Testis (tissue), 2 donors: ENCODE measurements at regions not wholly inside any gene's neighbourhood (a gene's known extent, or its start where the extent isn't known, plus 50 kb on each side); places are given as distances from the start of the nearest gene placed in this dataset.

ENCODE experiments used
- POLR2A ChIP-seq: fragments of 450-650 bp; IDR thresholded peaks from one replicate; pipeline ENCODE4 v1.6.1; 2017; ENCODE audit warnings: antibody characterized with exemption, mild to moderate bottlenecking, moderate library complexity
- TF ChIP-seq, protein P1 (sequence below), 3 experiments: fragments of 450-650 bp in 2 of 3; fragments of 200-600 bp in 1 of 3; sonication (generic) in 1 of 3; IDR thresholded peaks; one replicate each; pipeline ENCODE4 v1.5.1; 2016 to 2019; ENCODE audit warnings: antibody characterized with exemption in 3 of 3, mild to moderate bottlenecking in 2 of 3, moderate library complexity in 1 of 3

DNA sequence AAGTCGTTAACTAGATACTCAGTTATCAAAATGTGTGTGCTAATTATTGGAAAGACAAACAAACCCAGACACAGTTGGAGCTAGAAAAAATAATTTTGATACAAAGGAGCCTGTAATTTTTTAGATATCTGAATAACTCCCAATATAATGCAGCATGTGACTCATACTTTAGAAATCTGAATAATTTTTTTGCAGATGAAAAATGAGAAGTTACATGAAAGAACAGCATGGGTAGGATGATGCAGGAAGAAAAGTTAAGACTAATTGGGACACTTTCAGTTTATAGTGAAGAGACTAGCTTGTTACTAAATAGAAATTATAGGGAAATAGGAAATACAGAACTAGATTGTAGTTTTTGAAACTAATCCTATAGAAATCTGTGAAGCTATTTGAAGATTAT lies 945.8 kb downstream of the CBLN2 start:
- TF ChIP-seq, protein P1, sequence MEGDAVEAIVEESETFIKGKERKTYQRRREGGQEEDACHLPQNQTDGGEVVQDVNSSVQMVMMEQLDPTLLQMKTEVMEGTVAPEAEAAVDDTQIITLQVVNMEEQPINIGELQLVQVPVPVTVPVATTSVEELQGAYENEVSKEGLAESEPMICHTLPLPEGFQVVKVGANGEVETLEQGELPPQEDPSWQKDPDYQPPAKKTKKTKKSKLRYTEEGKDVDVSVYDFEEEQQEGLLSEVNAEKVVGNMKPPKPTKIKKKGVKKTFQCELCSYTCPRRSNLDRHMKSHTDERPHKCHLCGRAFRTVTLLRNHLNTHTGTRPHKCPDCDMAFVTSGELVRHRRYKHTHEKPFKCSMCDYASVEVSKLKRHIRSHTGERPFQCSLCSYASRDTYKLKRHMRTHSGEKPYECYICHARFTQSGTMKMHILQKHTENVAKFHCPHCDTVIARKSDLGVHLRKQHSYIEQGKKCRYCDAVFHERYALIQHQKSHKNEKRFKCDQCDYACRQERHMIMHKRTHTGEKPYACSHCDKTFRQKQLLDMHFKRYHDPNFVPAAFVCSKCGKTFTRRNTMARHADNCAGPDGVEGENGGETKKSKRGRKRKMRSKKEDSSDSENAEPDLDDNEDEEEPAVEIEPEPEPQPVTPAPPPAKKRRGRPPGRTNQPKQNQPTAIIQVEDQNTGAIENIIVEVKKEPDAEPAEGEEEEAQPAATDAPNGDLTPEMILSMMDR (IDR thresholded peaks at IDR 0.05): no peak
- TF ChIP-seq POLR2A: no peak
